Type B pancreatic cell (in vitro differentiated cells): ENCODE measurements at regions not wholly inside any gene's neighbourhood (a gene's known extent, or its start where the extent isn't known, plus 50 kb on each side); places are given as distances from the start of the nearest gene placed in this dataset.

Experiments
- DNase-seq: peaks from one replicate; pipeline ENCODE4 v3.0.0; 2021; ENCODE audit warnings: mixed read lengths; ENCODE audit not compliant: unreplicated experiment; ENCODE audit errors: extremely low spot score
- H3K27ac Mint-ChIP-seq: 2 replicates; pipeline ENCODE4 v1.8.0; 2021; ENCODE audit warnings: mild to moderate bottlenecking, mixed read lengths
- H3K27me3 Mint-ChIP-seq: 2 replicates; pipeline ENCODE4 v1.8.0; 2021; ENCODE audit warnings: mixed read lengths
- H3K36me3 Mint-ChIP-seq: 2 replicates; pipeline ENCODE4 v1.8.0; 2021; ENCODE audit warnings: mixed read lengths
- H3K4me1 Mint-ChIP-seq: one replicate; pipeline ENCODE4 v1.8.0; 2021; ENCODE audit warnings: mixed read lengths; ENCODE audit not compliant: unreplicated experiment
- H3K4me3 Mint-ChIP-seq: 2 replicates; pipeline ENCODE4 v1.8.0; 2021; ENCODE audit warnings: mild to moderate bottlenecking, mixed read lengths
- H3K9me3 Mint-ChIP-seq: 2 replicates; pipeline ENCODE4 v1.8.0; 2021; ENCODE audit warnings: mixed read lengths
- CTCF ChIP-seq: fragments of 200-600 bp; sonication (generic); conservative IDR thresholded peaks from 2 replicates; pipeline ENCODE4 v1.5.0; 2021; ENCODE audit warnings: antibody characterized with exemption, mild to moderate bottlenecking

GRCh38 chr15:63452552-63453136, 51.7 kb upstream of the USP3 start:
- Mint-ChIP-seq H3K4me1 (peaks cover 18% of the 10 kb centered on the region), H3K36me3 (no peaks in the 10 kb centered on the region), H3K4me3 (no peak overlapping the region), H3K9me3 (no peaks in the 10 kb centered on the region), H3K27me3 (no peaks in the 10 kb centered on the region), H3K27ac (no peak overlapping the region)
- TF ChIP-seq CTCF: no peak
- no peak for DNase-seq

DNA sequence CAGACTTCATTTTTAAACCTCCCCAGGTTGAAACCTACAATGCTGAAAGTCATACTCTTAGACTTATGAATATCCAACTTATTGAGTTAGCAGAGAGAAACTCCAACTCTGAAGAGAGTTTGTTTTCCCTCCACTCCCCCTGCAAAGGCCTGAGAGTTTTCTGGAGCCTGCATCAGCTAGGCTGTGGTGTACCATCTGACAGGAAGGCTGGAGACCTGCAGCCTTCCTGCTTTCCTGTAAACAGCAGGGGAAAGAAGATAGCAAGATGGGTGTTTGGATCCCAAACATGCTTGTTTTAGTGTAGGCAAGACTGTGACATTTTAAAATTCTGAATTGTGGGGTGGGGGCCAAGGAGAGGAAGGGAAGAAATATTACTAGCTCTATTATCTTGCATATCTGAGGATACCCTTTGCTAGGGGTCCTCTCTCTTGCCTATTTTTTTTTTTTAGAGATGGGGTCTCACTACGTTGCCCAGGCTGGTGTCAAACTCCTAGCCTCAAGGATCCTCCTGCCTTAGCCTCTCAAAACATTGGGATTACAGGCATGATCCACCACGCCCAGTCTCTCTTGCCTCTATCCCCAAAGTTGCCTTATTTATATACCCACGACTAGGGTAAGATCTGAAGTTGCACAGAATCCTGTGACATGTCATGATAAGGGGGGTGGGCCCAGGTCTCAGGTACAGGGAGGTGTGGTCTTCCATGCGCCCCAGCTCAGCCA, 51.0 kb upstream of the USP3 start:
- no peak overlapping the region for H3K27ac Mint-ChIP-seq

GRCh38 chr15:63454503-63455211, 49.7 kb upstream of the USP3 start:
- Mint-ChIP-seq H3K9me3 (no peaks in the 10 kb centered on the region), H3K4me3 (no peak overlapping the region)

More for the DNA sequence above, 51.0 kb upstream of the USP3 start:
- no peaks in the 10 kb centered on the region for H3K36me3 Mint-ChIP-seq
- no peaks in the 10 kb centered on the region for H3K27me3 Mint-ChIP-seq
- no peaks in the 10 kb centered on the region for H3K9me3 Mint-ChIP-seq
- H3K4me3 Mint-ChIP-seq: no peak overlapping the region
- peaks cover 18% of the 10 kb centered on the region for H3K4me1 Mint-ChIP-seq
- no peak for DNase-seq
- no peak for TF ChIP-seq CTCF

More at GRCh38 chr15:63454503-63455211, 49.7 kb upstream of the USP3 start:
- peaks cover 15% of the 10 kb centered on the region for H3K4me1 Mint-ChIP-seq
- no peaks in the 10 kb centered on the region for H3K27me3 Mint-ChIP-seq
- no peak for TF ChIP-seq CTCF
- no peak for DNase-seq
- no peaks in the 10 kb centered on the region for H3K36me3 Mint-ChIP-seq
- H3K27ac Mint-ChIP-seq: no peak overlapping the region
